Keratinocyte (primary cell): ENCODE measurements at regions not wholly inside any gene's neighbourhood (a gene's known extent, or its start where the extent isn't known, plus 50 kb on each side); places are given as distances from the start of the nearest gene placed in this dataset.

Source experiments
- EZH2 ChIP-seq: IDR thresholded peaks from one replicate; pipeline ENCODE4 v1.6.1; 2012; ENCODE audit warnings: inconsistent platforms, mild to moderate bottlenecking, low read length, moderate library complexity
- TF ChIP-seq, protein P1 (sequence below), 3 experiments: IDR thresholded peaks in 1 of 3; conservative IDR thresholded peaks in 1 of 3; optimal IDR thresholded peaks in 1 of 3; 2 replicates in 2 of 3; 3 replicates in 1 of 3; pipeline versions ENCODE3 to v1.5.1; 2011; ENCODE audit warnings: low read length in 3 of 3, mild to moderate bottlenecking in 3 of 3, moderate library complexity in 2 of 3, control low read depth in 1 of 3, inconsistent platforms in 1 of 3; ENCODE audit not compliant: insufficient read depth in 2 of 3; ENCODE audit errors: extremely low read depth in 1 of 3

DNA sequence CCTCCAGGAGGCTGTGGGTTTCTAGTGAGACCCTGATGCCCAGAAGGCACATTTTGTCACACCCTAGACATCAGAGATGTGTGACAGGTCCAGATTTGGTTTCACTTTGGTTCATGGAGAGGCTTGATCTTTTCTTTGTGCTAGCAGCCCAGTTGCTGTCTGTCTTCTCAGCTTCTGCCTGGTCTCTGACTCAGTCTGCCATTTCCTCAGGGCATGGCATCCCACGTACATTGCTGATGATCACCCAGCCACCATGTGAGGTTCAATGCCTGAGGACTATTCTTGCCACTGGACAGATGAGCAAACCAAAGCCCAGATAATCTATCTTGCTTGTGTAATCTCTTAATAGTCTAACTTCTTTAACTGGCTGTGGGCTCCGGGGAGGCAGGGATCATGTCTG, 144.9 kb upstream of the MRPS22 start:
- TF ChIP-seq EZH2 = no peak
- TF ChIP-seq, protein P1, sequence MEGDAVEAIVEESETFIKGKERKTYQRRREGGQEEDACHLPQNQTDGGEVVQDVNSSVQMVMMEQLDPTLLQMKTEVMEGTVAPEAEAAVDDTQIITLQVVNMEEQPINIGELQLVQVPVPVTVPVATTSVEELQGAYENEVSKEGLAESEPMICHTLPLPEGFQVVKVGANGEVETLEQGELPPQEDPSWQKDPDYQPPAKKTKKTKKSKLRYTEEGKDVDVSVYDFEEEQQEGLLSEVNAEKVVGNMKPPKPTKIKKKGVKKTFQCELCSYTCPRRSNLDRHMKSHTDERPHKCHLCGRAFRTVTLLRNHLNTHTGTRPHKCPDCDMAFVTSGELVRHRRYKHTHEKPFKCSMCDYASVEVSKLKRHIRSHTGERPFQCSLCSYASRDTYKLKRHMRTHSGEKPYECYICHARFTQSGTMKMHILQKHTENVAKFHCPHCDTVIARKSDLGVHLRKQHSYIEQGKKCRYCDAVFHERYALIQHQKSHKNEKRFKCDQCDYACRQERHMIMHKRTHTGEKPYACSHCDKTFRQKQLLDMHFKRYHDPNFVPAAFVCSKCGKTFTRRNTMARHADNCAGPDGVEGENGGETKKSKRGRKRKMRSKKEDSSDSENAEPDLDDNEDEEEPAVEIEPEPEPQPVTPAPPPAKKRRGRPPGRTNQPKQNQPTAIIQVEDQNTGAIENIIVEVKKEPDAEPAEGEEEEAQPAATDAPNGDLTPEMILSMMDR (optimal IDR thresholded peaks at IDR 0.05 in 1 of 3, IDR thresholded peaks at IDR 0.05 in 1 of 3, conservative IDR thresholded peaks at IDR 0.05 in 1 of 3; ENCODE audit: extremely low read depth in 1 of 3, insufficient read depth in 2 of 3, low read length in 3 of 3) = no peak
